Loucy (cell line): ENCODE measurements at regions not wholly inside any gene's neighbourhood (a gene's known extent, or its start where the extent isn't known, plus 50 kb on each side); places are given as distances from the start of the nearest gene placed in this dataset.

ENCODE experiments used
- H2AFZ ChIP-seq: fragments of 200-600 bp; sonication (generic); 2 replicates; pipeline ENCODE4 v1.6.0; 2016; ENCODE audit warnings: antibody characterized with exemption, mild to moderate bottlenecking, low read length, moderate library complexity
- H3F3A ChIP-seq: fragments of 200-600 bp; 2 replicates; pipeline ENCODE4 v1.6.0; 2016; ENCODE audit warnings: antibody characterized with exemption, low read depth, mild to moderate bottlenecking
- H3K27me3 ChIP-seq: fragments of 200-600 bp; sonication (generic); 2 replicates; pipeline ENCODE4 v1.6.1; 2014; ENCODE audit warnings: low read length, mild to moderate bottlenecking; ENCODE audit not compliant: insufficient read depth, poor library complexity, severe bottlenecking
- H3K36me3 ChIP-seq: fragments of 200-600 bp; sonication (generic); 2 replicates; pipeline ENCODE4 v1.6.1; 2016; ENCODE audit warnings: low read length; ENCODE audit not compliant: insufficient read depth
- H3K4me1 ChIP-seq: fragments of 200-600 bp; sonication (generic); 2 replicates; pipeline ENCODE4 v1.5.1; 2014; ENCODE audit warnings: low read length, mild to moderate bottlenecking; ENCODE audit not compliant: insufficient read depth, poor library complexity, severe bottlenecking
- H3K4me2 ChIP-seq: fragments of 200-600 bp; sonication (generic); 2 replicates; pipeline ENCODE4 v1.6.0; 2014; ENCODE audit warnings: antibody characterized with exemption, low read length, low read depth, mild to moderate bottlenecking; ENCODE audit not compliant: poor library complexity, severe bottlenecking
- H3K4me3 ChIP-seq: fragments of 200-600 bp; sonication (generic); 2 replicates; pipeline ENCODE4 v1.5.1; 2014; ENCODE audit warnings: low read length, mild to moderate bottlenecking, mixed read lengths; ENCODE audit not compliant: poor library complexity, severe bottlenecking
- H3K79me2 ChIP-seq: fragments of 200-600 bp; sonication (generic); 2 replicates; pipeline ENCODE4 v1.6.1; 2014; ENCODE audit warnings: low read length; ENCODE audit not compliant: insufficient read depth
- H3K9ac ChIP-seq: fragments of 200-600 bp; sonication (generic); 2 replicates; pipeline ENCODE4 v1.6.0; 2014; ENCODE audit warnings: mild to moderate bottlenecking, low read depth, low read length, moderate library complexity; ENCODE audit not compliant: poor library complexity, severe bottlenecking
- H3K9me2 ChIP-seq: fragments of 200-600 bp; sonication (generic); replicated peaks from 2 replicates; pipeline ENCODE4 v1.6.1; 2016; ENCODE audit warnings: low read depth, low read length, mixed read lengths
- H3K9me3 ChIP-seq: fragments of 200-600 bp; sonication (generic); 2 replicates; pipeline ENCODE4 v1.6.1; 2014; ENCODE audit warnings: mild to moderate bottlenecking, antibody characterized with exemption, low read length, low read depth; ENCODE audit not compliant: insufficient read depth
- H4K20me1 ChIP-seq: fragments of 200-600 bp; sonication (generic); 2 replicates; pipeline ENCODE4 v1.6.0; 2014; ENCODE audit warnings: antibody characterized with exemption, low read length, mild to moderate bottlenecking; ENCODE audit not compliant: insufficient read depth, poor library complexity, severe bottlenecking
- CTCF ChIP-seq: fragments of 200-600 bp; sonication (generic); conservative IDR thresholded peaks from 2 replicates; pipeline ENCODE4 v1.5.1; 2014; ENCODE audit warnings: mild to moderate bottlenecking, antibody characterized with exemption, low read length
- EZH2phosphoT487 ChIP-seq: fragments of 200-600 bp; IDR thresholded peaks from 2 replicates; pipeline ENCODE4 v1.6.1; 2018; ENCODE audit warnings: antibody characterized with exemption, mild to moderate bottlenecking, moderate library complexity, borderline replicate concordance

GRCh38 chr2:242030858-242031257 lies 161.3 kb downstream of the RTP5 start:
- Histone ChIP-seq H4K20me1 (no peaks in the 10 kb centered on the region), H3K79me2 (no peaks in the 10 kb centered on the region), H3K36me3 (no peaks in the 10 kb centered on the region), H3K4me2 (no peak overlapping the region), H2AFZ (no peak overlapping the region), H3K4me3 (no peak overlapping the region), H3K9me2 (no peaks in the 10 kb centered on the region), H3K9ac (no peak overlapping the region), H3F3A (no peaks in the 10 kb centered on the region), H3K27me3 (peaks cover 51% of the 10 kb centered on the region), H3K4me1 (peaks cover 12% of the 10 kb centered on the region), H3K9me3 (no peaks in the 10 kb centered on the region)
- TF ChIP-seq CTCF = no peak
- TF ChIP-seq EZH2phosphoT487 = no peak

- Histone ChIP-seq H3K27me3 (peaks cover 51% of the 10 kb centered on the region), H3K4me3 (peak overlapping the region; percentile 4), H3K9me3 (no peaks in the 10 kb centered on the region), H3K9ac (no peak overlapping the region), H3K4me1 (peaks cover 12% of the 10 kb centered on the region), H3K4me2 (peak overlapping the region; percentile 51), H3K79me2 (no peaks in the 10 kb centered on the region), H3F3A (no peaks in the 10 kb centered on the region), H3K9me2 (no peaks in the 10 kb centered on the region), H4K20me1 (no peaks in the 10 kb centered on the region), H3K36me3 (no peaks in the 10 kb centered on the region), H2AFZ (no peak overlapping the region)
- TF ChIP-seq CTCF = no peak
- TF ChIP-seq EZH2phosphoT487 = no peak
Measured at GRCh38 chr2:242031481-242032019, 162.0 kb downstream of the RTP5 start.

GRCh38 chr2:242032780-242033656 lies 163.5 kb downstream of the RTP5 start:
- no peak overlapping the region for H3K9ac ChIP-seq
- H3K9me2 ChIP-seq = no peaks in the 10 kb centered on the region
- no peak overlapping the region for H3K4me3 ChIP-seq
- H3K4me1 ChIP-seq = peaks cover 12% of the 10 kb centered on the region
- H3F3A ChIP-seq = no peaks in the 10 kb centered on the region
- no peaks in the 10 kb centered on the region for H3K9me3 ChIP-seq
- TF ChIP-seq EZH2phosphoT487 = no peak
- TF ChIP-seq CTCF = no peak
- H3K27me3 ChIP-seq = peaks cover 47% of the 10 kb centered on the region
- no peaks in the 10 kb centered on the region for H4K20me1 ChIP-seq
- H2AFZ ChIP-seq = no peak overlapping the region
- H3K79me2 ChIP-seq = no peaks in the 10 kb centered on the region
- H3K4me2 ChIP-seq = no peak overlapping the region
- no peaks in the 10 kb centered on the region for H3K36me3 ChIP-seq
